Calu3 (cell line): ENCODE measurements at regions not wholly inside any gene's neighbourhood (a gene's known extent, or its start where the extent isn't known, plus 50 kb on each side); places are given as distances from the start of the nearest gene placed in this dataset.

Experiments used
- BruUV-seq: library from RNA; stranded (reverse); fragments of 400-500 nt; replicated peaks from 2 replicates; lab custom pipeline; 2021; lab: Mats Ljungman, UMichigan
- CTCF ChIA-PET: fragments of 300-600 bp; sonication (Branson Sonifier 250); formaldehyde crosslinking; loops from one replicate; lab custom pipeline; 2022; ENCODE audit warnings: antibody characterized with exemption; lab: Charles Lee
- DNase-seq: peaks from one replicate; pipeline ENCODE4 v3.0.0; 2022
- H3K27ac Mint-ChIP-seq: one replicate; pipeline ENCODE4 v1.8.0; 2022; ENCODE audit warnings: mixed read lengths; ENCODE audit not compliant: unreplicated experiment
- H3K27me3 Mint-ChIP-seq: one replicate; pipeline ENCODE4 v1.8.0; 2022; ENCODE audit warnings: mixed read lengths; ENCODE audit not compliant: unreplicated experiment
- H3K36me3 Mint-ChIP-seq: one replicate; pipeline ENCODE4 v1.8.0; 2022; ENCODE audit warnings: mild to moderate bottlenecking, moderate library complexity, mixed read lengths; ENCODE audit not compliant: insufficient read depth, unreplicated experiment
- H3K4me1 Mint-ChIP-seq: one replicate; pipeline ENCODE4 v1.8.0; 2022; ENCODE audit warnings: mild to moderate bottlenecking, low read depth, mixed read lengths; ENCODE audit not compliant: unreplicated experiment
- H3K4me3 Mint-ChIP-seq: one replicate; pipeline ENCODE4 v1.8.0; 2022; ENCODE audit warnings: mild to moderate bottlenecking, low read depth, moderate library complexity, mixed read lengths; ENCODE audit not compliant: unreplicated experiment
- H3K9me3 Mint-ChIP-seq: one replicate; pipeline ENCODE4 v1.8.0; 2022; ENCODE audit warnings: low read depth, mixed read lengths; ENCODE audit not compliant: unreplicated experiment
- CTCF ChIP-seq: fragments of 200-600 bp; IDR thresholded peaks from one replicate; pipeline ENCODE4 v1.8.0; 2022; ENCODE audit warnings: antibody characterized with exemption; ENCODE audit not compliant: unreplicated experiment
- intact Hi-C: fragments of 100-400 bp; cut with micrococcal nuclease; formaldehyde crosslinking; loops from one replicate; pipeline ENCODE4 v1.10.0; 2022; ENCODE audit not compliant: unreplicated experiment

GRCh38 chr4:160399826-160400225, 1296.9 kb downstream of the RAPGEF2 start:
- CTCF ChIA-PET: no interaction called here
- no TSS peak for BruUV-seq
- no peak for TF ChIP-seq CTCF
- no peak overlapping the region for H3K27ac Mint-ChIP-seq
- no peaks in the 10 kb centered on the region for H3K36me3 Mint-ChIP-seq
- intact Hi-C loops: no loop called here
- H3K4me1 Mint-ChIP-seq: no peaks in the 10 kb centered on the region
- no peaks in the 10 kb centered on the region for H3K27me3 Mint-ChIP-seq
- no peak overlapping the region for H3K4me3 Mint-ChIP-seq
- no peak for DNase-seq
- H3K9me3 Mint-ChIP-seq: peaks cover 4% of the 10 kb centered on the region

DNA sequence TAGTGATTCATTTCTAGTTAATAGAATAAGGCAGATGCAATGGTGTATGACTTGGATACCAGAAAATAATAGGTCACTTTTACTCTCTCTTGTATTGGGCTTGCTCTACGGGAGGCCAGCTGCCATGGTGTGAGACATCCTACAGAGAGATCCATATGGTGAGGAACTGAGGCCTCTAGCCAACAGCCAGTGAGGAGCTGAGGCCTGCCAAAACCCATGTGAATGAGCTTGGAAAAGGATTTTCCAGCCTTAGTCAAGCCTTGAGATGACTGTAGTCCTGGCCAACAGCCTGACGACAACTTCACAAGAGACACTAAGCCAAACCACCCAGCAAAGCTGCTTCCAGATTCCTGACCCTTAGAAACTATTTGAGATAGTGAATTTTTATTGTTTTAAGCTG, 1300.2 kb downstream of the RAPGEF2 start:
- H3K27ac Mint-ChIP-seq: no peak overlapping the region
- BruUV-seq: no TSS peak
- intact Hi-C loops: no loop called here

DNA sequence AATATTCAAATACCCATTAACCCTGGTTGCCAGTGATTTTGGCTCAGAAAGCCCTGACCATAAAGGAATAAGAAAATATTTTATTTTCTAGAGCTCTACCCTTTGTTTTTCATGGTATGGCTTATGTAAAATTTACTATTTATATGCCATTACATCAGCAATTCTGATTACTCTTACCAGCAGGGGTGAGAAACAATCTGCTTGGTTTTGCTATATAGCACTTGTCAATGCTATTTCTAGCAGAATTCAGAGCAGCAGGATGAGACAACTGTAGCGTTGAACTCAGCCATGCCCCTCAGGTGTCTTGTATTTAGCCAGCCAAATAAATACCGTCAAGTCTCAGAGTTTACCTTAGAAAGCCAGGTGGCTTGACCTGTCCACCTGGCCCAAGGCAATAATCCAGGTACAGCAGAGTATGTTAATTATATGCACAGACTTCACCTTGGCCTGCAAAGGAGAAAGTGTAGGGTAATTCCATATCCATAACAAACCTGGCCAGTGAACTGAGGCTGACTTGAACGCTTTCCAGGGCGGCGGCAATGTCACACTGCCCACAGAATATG, 1303.5 kb downstream of the RAPGEF2 start:
- Mint-ChIP-seq H3K27ac (no peak overlapping the region), H3K9me3 (no peaks in the 10 kb centered on the region), H3K4me1 (no peaks in the 10 kb centered on the region), H3K27me3 (no peaks in the 10 kb centered on the region), H3K4me3 (no peak overlapping the region), H3K36me3 (no peaks in the 10 kb centered on the region)
- DNase-seq: no peak
- intact Hi-C loops: no loop called here
- CTCF ChIA-PET: no interaction called here
- no peak for TF ChIP-seq CTCF
- BruUV-seq: no TSS peak

More for the DNA sequence above, 1300.2 kb downstream of the RAPGEF2 start:
- no peak overlapping the region for H3K4me3 Mint-ChIP-seq
- no peaks in the 10 kb centered on the region for H3K27me3 Mint-ChIP-seq
- no peak for TF ChIP-seq CTCF
- DNase-seq: no peak
- CTCF ChIA-PET: no interaction called here
- H3K36me3 Mint-ChIP-seq: no peaks in the 10 kb centered on the region
- peaks cover 4% of the 10 kb centered on the region for H3K9me3 Mint-ChIP-seq
- no peaks in the 10 kb centered on the region for H3K4me1 Mint-ChIP-seq

DNA sequence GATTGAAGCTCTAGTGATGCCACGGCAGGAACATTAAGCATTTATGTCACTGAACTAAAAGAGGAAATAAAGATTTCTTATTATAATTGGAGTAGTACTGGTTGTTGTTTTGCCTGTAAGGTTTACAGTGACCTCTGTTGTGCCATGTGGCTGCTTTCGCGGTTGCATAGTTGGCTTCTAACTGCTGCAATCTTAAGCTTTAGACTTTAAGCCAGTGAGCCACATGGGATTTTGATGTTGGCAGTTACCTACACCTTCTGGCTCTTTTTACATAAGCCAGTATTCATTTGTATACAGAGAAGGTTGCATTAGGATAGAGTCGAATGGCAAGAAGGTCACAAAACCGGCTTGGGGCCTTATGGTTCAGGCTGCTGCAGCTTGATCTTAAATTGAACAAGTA, 1311.6 kb downstream of the RAPGEF2 start:
- DNase-seq: no peak
- BruUV-seq: no TSS peak
- Mint-ChIP-seq H3K9me3 (no peaks in the 10 kb centered on the region), H3K4me3 (no peak overlapping the region), H3K27ac (no peak overlapping the region), H3K36me3 (no peaks in the 10 kb centered on the region), H3K4me1 (no peaks in the 10 kb centered on the region), H3K27me3 (no peaks in the 10 kb centered on the region)
- intact Hi-C loops: no loop called here
- CTCF ChIA-PET: no interaction called here
- TF ChIP-seq CTCF: no peak
